Panc1 (cell line): ENCODE measurements at regions not wholly inside any gene's neighbourhood (a gene's known extent, or its start where the extent isn't known, plus 50 kb on each side); places are given as distances from the start of the nearest gene placed in this dataset.

Experiments used
- ATAC-seq: fragments of 200-7000 bp; cut with Tn5 transposase; 2 replicates; pipeline ENCODE4 v1.9.1; 2020; ENCODE audit warnings: mild to moderate bottlenecking, moderate library complexity
- BruUV-seq: library from RNA; stranded (reverse); fragments of 400-500 nt; replicated peaks from 2 replicates; lab custom pipeline; 2021; lab: Mats Ljungman, UMichigan
- CTCF ChIA-PET: fragments of 300-600 bp; sonication (Branson Sonifier 250); formaldehyde crosslinking; loops from one replicate; lab custom pipeline; 2022; ENCODE audit warnings: antibody characterized with exemption; lab: Charles Lee
- POLR2A ChIA-PET: fragments of 300-600 bp; sonication (Branson Sonifier 250); formaldehyde crosslinking; loops from one replicate; lab custom pipeline; 2022; ENCODE audit warnings: antibody characterized with exemption; lab: Charles Lee
- DNase-seq: peaks from one replicate; pipeline ENCODE4 v3.0.0-alpha.2; 2010; ENCODE audit warnings: low read depth, low spot score
- H3K27ac ChIP-seq: 2 replicates; pipeline ENCODE4 v1.5.1; 2011; ENCODE audit warnings: mild to moderate bottlenecking, low read length, inconsistent platforms
- H3K27me3 ChIP-seq: fragments of 200-500 bp; sonication (Bioruptor generic); 2 replicates; pipeline ENCODE4 v1.6.0; 2014; ENCODE audit warnings: low read length, inconsistent platforms; ENCODE audit not compliant: control insufficient read depth, insufficient read depth
- H3K36me3 ChIP-seq: fragments of 200-500 bp; sonication (Bioruptor generic); 2 replicates; pipeline ENCODE4 v1.5.1; 2014; ENCODE audit warnings: inconsistent platforms, mild to moderate bottlenecking, low read length, moderate library complexity; ENCODE audit not compliant: control insufficient read depth, insufficient read depth
- H3K4me1 ChIP-seq: 2 replicates; pipeline ENCODE4 v1.5.1; 2011; ENCODE audit warnings: inconsistent platforms, mild to moderate bottlenecking, low read length, moderate library complexity; ENCODE audit not compliant: control insufficient read depth, insufficient read depth
- H3K4me3 ChIP-seq, 2 experiments: 2 replicates each; pipeline ENCODE4 v1.5.1; 2011 to 2012; ENCODE audit warnings: low read depth in 2 of 2, low read length in 2 of 2, mild to moderate bottlenecking in 2 of 2, inconsistent platforms in 1 of 2, moderate library complexity in 1 of 2
- H3K9me3 ChIP-seq: fragments of 200-500 bp; sonication (Bioruptor generic); 2 replicates; pipeline ENCODE4 v1.5.1; 2014; ENCODE audit warnings: low read depth, mild to moderate bottlenecking, inconsistent platforms, low read length, moderate library complexity; ENCODE audit not compliant: control insufficient read depth, insufficient read depth
- POLR2AphosphoS5 ChIP-seq: IDR thresholded peaks from 2 replicates; pipeline ENCODE4 v1.6.1; 2012; ENCODE audit warnings: mild to moderate bottlenecking, low read depth, low read length, moderate library complexity
- SIN3A ChIP-seq: IDR thresholded peaks from 2 replicates; pipeline ENCODE4 v1.6.1; 2012; ENCODE audit warnings: low read depth, mild to moderate bottlenecking, low read length, moderate library complexity, borderline replicate concordance; ENCODE audit not compliant: insufficient read depth
- TCF7L2 ChIP-seq: IDR thresholded peaks from 2 replicates; pipeline ENCODE4 v1.6.1; 2011; ENCODE audit warnings: mild to moderate bottlenecking, low read depth, low read length, inconsistent platforms
- in situ Hi-C: cut with HindIII; loops from 2 replicates; pipeline ENCODE4 v1.10.0; 2016; ENCODE audit warnings: low sequenced_read_pairs, low pct_unique_long_range_greater_than_20kb
- intact Hi-C: fragments of 100-400 bp; cut with micrococcal nuclease; formaldehyde crosslinking; loops from one replicate; pipeline ENCODE4 v1.10.0; 2022; ENCODE audit not compliant: unreplicated experiment
- TF ChIP-seq, protein P1 (sequence below): fragments of 450-650 bp; IDR thresholded peaks from 2 replicates; pipeline ENCODE4 v1.5.1; 2017; ENCODE audit warnings: mild to moderate bottlenecking
- TF ChIP-seq, protein P2 (sequence below), 2 experiments: IDR thresholded peaks; 2 replicates each; pipeline ENCODE4 v1.6.1; 2011 to 2012; ENCODE audit warnings: low read depth in 2 of 2, control low read depth in 1 of 2, low read length in 1 of 2, mild to moderate bottlenecking in 1 of 2, moderate library complexity in 1 of 2; ENCODE audit not compliant: insufficient read depth in 1 of 2

DNA sequence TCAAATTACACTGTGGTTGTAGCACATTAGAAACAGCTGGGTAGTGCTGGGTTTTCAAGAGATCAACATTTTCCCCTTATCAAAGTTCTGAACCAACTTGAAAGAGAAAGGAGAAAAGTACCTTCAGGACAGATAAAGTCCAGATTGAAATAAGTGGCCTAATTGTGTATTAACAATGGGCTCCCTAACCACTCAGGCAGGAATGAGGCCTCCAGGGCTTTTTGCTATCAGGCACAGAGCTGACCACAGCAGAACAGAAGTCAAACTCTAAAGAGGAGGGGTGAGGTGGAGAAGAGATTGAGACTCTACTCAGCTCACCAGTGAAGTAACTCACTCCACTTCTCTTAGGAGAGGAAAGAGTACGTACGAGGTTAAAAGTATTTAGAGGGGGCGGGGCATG is 394.1 kb upstream of the PHF14 start:
- H3K9me3 ChIP-seq: no peaks in the 10 kb centered on the region
- intact Hi-C loops (no loop called here), in situ Hi-C loops (no loop called here)
- H3K27me3 ChIP-seq: no peaks in the 10 kb centered on the region
- no peak overlapping the region for H3K27ac ChIP-seq
- TF ChIP-seq POLR2AphosphoS5 (no peak), SIN3A (no peak), TCF7L2 (no peak)
- TF ChIP-seq, protein P1, sequence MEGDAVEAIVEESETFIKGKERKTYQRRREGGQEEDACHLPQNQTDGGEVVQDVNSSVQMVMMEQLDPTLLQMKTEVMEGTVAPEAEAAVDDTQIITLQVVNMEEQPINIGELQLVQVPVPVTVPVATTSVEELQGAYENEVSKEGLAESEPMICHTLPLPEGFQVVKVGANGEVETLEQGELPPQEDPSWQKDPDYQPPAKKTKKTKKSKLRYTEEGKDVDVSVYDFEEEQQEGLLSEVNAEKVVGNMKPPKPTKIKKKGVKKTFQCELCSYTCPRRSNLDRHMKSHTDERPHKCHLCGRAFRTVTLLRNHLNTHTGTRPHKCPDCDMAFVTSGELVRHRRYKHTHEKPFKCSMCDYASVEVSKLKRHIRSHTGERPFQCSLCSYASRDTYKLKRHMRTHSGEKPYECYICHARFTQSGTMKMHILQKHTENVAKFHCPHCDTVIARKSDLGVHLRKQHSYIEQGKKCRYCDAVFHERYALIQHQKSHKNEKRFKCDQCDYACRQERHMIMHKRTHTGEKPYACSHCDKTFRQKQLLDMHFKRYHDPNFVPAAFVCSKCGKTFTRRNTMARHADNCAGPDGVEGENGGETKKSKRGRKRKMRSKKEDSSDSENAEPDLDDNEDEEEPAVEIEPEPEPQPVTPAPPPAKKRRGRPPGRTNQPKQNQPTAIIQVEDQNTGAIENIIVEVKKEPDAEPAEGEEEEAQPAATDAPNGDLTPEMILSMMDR: no peak
- TF ChIP-seq, protein P2, sequence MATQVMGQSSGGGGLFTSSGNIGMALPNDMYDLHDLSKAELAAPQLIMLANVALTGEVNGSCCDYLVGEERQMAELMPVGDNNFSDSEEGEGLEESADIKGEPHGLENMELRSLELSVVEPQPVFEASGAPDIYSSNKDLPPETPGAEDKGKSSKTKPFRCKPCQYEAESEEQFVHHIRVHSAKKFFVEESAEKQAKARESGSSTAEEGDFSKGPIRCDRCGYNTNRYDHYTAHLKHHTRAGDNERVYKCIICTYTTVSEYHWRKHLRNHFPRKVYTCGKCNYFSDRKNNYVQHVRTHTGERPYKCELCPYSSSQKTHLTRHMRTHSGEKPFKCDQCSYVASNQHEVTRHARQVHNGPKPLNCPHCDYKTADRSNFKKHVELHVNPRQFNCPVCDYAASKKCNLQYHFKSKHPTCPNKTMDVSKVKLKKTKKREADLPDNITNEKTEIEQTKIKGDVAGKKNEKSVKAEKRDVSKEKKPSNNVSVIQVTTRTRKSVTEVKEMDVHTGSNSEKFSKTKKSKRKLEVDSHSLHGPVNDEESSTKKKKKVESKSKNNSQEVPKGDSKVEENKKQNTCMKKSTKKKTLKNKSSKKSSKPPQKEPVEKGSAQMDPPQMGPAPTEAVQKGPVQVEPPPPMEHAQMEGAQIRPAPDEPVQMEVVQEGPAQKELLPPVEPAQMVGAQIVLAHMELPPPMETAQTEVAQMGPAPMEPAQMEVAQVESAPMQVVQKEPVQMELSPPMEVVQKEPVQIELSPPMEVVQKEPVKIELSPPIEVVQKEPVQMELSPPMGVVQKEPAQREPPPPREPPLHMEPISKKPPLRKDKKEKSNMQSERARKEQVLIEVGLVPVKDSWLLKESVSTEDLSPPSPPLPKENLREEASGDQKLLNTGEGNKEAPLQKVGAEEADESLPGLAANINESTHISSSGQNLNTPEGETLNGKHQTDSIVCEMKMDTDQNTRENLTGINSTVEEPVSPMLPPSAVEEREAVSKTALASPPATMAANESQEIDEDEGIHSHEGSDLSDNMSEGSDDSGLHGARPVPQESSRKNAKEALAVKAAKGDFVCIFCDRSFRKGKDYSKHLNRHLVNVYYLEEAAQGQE (IDR thresholded peaks at IDR 0.05; ENCODE audit: insufficient read depth in 1 of 2, low read depth in 2 of 2, low read length in 1 of 2): no peak
- no peaks in the 10 kb centered on the region for H3K4me1 ChIP-seq
- no peak overlapping the region for H3K4me3 ChIP-seq
- DNase-seq (no peak), ATAC-seq (no peak)
- POLR2A ChIA-PET: no interaction called here
- CTCF ChIA-PET: no interaction called here
- no TSS peak for BruUV-seq
- H3K36me3 ChIP-seq: no peaks in the 10 kb centered on the region

DNA sequence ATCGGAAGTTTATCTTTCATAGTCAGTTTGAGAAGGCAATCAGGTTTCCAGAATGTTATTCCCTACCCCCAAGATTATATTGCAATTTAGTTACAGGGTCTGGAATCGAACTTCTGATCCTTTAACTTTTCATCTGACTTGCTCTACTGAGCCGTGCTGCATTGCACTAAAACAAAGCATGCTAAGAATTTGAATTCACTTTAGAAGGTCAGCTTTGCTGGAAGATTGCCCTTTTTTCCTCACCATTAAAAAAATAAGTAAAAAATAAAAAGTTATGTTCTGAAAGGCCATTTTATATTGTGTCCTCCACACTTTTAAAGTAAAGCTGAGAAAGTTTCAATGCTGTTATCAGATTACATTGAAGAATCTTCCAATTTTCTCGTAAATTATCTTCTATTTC is 388.8 kb upstream of the PHF14 start:
- Histone ChIP-seq H3K4me1 (no peaks in the 10 kb centered on the region), H3K9me3 (no peaks in the 10 kb centered on the region), H3K27me3 (no peaks in the 10 kb centered on the region), H3K27ac (no peak overlapping the region), H3K4me3 (no peak overlapping the region), H3K36me3 (no peaks in the 10 kb centered on the region)
- in situ Hi-C loops (no loop called here), intact Hi-C loops (no loop called here)
- DNase-seq (no peak), ATAC-seq (no peak)
- POLR2A ChIA-PET: no interaction called here
- no TSS peak for BruUV-seq
- TF ChIP-seq TCF7L2 (no peak), POLR2AphosphoS5 (no peak)
- CTCF ChIA-PET: no interaction called here

DNA sequence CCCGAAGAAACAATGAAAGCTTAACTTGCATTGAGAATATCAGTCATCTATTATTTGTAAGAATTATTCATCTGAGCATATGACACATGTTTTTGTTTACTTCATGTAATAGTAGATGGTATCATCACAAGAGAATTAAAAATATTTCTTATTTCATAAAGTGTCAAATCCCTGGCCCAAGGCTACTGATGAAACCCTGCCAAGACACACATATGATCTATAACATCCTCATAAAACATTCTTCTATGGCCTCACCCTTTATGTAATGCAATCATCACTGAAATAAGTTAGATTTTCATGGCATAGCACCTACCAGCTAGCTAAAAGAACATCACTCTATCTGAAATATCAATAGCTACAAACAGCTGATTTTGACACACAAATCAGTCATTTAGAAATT is 385.6 kb upstream of the PHF14 start:
- Histone ChIP-seq H3K4me3 (no peak overlapping the region), H3K9me3 (0 out of 2 replicates have a peak, but pooled peaks cover under 1% of the 10 kb centered on the region), H3K27me3 (no peaks in the 10 kb centered on the region), H3K4me1 (no peaks in the 10 kb centered on the region), H3K27ac (no peak overlapping the region), H3K36me3 (no peaks in the 10 kb centered on the region)
- ChIA-PET CTCF (no interaction called here), POLR2A (no interaction called here)
- BruUV-seq: no TSS peak
- no peak for DNase-seq
- intact Hi-C loops: no loop called here
- ATAC-seq: no peak
- TF ChIP-seq POLR2AphosphoS5 (no peak), SIN3A (no peak), TCF7L2 (no peak)
- TF ChIP-seq, protein P1: no peak
- TF ChIP-seq, protein P2 (IDR thresholded peaks at IDR 0.05; ENCODE audit: insufficient read depth in 1 of 2, low read depth in 2 of 2, low read length in 1 of 2): no peak
- in situ Hi-C loops: no loop called here
